GM12873 (cell line): ENCODE measurements at regions not wholly inside any gene's neighbourhood (a gene's known extent, or its start where the extent isn't known, plus 50 kb on each side); places are given as distances from the start of the nearest gene placed in this dataset.

ENCODE experiments used
- TF ChIP-seq, protein P1 (sequence below): IDR thresholded peaks from 2 replicates; pipeline ENCODE4 v1.5.1; 2012; ENCODE audit warnings: low read depth, mild to moderate bottlenecking, moderate library complexity, low read length, control low read depth; ENCODE audit not compliant: insufficient read depth; ENCODE audit errors: missing control alignments

DNA sequence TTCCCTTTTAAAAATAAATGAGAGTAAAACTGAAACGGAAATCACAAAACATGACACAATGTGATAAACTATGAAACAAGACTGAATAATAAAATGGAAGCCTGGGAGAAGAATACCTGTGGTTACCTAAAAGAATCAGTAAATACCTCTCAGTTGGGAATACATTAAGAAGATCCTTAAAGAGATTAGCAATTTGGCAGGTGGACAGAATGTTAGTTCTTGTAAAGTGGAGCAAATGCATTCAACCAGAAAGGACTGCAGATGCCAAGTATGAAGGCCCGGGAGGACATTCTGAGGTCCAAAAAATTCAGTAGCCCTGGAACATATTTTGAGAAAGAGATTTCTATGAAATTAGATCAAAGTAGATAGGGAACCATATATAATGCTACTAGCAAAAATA lies 861.3 kb upstream of the SEL1L start:
- TF ChIP-seq, protein P1, sequence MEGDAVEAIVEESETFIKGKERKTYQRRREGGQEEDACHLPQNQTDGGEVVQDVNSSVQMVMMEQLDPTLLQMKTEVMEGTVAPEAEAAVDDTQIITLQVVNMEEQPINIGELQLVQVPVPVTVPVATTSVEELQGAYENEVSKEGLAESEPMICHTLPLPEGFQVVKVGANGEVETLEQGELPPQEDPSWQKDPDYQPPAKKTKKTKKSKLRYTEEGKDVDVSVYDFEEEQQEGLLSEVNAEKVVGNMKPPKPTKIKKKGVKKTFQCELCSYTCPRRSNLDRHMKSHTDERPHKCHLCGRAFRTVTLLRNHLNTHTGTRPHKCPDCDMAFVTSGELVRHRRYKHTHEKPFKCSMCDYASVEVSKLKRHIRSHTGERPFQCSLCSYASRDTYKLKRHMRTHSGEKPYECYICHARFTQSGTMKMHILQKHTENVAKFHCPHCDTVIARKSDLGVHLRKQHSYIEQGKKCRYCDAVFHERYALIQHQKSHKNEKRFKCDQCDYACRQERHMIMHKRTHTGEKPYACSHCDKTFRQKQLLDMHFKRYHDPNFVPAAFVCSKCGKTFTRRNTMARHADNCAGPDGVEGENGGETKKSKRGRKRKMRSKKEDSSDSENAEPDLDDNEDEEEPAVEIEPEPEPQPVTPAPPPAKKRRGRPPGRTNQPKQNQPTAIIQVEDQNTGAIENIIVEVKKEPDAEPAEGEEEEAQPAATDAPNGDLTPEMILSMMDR = no peak

DNA sequence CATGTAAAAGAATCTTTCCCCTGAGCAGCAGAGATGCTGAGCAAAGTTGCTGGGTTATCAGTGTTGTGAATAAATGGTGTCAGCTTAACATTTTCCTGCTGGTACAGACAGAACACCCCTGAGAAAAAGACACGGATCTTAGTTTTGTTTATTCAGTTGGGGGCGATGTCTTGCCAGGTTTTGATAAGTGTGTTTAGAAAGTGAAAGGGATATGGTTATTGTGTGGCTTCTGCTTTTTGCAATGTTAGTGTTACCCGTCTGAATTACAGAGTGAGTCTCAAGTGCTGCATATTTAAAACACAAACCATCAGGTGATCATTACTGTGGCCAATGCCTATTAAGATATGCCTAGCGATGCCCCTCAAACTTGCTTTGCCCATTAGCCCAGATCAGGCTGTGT lies 864.6 kb upstream of the SEL1L start:
- TF ChIP-seq, protein P1 = no peak

DNA sequence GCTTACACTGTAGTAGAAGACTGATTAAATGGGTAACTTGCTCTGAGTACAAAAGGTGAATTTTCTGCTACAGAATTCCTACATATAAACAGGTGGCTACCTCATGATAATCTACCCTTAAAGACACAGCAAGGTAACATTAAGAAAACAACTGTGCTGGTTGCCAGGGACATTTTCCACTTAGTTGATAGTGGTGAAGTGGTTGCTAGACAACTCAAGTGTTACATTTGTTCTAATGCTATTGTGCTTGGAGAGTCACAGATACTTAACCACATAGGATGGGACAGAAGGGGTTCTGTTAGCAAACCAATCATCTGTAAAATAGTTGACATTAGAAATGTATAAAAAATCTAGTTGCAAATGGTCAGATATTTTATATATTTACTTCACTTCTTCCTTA lies 870.3 kb upstream of the SEL1L start:
- TF ChIP-seq, protein P1 = no peak

DNA sequence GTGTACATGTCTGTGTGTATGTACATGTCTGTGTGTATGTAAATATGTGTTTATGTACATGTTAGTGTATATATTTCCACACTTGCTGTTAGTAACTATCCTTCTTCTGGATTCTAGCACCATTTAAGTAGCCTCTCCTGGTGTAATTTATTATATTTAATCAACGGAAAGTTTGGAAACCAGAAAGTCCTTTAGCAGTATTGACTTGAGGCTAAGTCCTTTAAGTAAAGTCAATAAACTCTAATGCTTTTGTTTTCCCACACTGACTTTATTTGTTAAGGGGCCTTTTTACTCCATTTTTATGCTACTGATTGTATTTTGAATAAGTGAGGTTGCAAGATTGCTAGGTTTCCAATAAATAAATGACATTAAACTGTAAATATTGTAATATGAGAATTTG lies 876.4 kb upstream of the SEL1L start:
- TF ChIP-seq, protein P1 = no peak

DNA sequence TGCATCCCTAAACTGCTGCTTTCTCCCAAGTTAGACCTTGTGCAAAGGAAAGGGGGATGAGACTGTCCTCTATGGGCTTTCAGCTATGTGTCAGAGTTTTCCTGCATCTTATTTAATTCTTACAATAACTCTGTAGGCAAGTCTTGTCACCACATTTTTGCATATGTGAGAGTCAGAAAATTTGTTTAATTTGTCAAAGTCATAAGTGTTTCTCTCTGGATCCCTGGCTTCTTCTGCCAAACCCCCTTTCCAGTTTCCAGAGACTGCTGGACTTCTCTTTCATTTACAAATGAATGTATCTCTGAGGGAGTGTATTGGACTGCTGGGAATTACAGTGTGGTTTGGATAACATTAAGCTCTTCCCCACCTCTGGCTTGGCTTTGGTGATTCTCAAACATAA lies 877.6 kb upstream of the SEL1L start:
- TF ChIP-seq, protein P1 = no peak

DNA sequence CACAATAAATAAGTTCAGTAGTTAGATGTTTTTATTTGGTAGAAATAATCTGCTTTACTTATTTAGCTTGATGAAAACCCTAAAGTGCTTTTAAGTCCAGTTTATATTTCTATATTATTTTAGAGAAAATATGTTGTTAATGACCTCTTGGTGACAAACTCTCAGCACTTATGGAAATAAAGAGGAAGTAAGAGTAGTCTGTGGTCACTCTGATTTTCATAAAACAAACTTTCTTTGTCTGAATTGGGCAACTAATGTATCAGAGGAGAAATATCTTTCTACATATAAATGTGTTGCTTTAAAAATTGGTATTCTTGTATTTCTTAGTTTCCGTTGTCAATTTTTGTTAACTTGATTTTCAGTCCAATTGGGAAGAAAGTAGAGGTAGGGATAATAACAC lies 878.9 kb upstream of the SEL1L start:
- TF ChIP-seq, protein P1 = no peak

DNA sequence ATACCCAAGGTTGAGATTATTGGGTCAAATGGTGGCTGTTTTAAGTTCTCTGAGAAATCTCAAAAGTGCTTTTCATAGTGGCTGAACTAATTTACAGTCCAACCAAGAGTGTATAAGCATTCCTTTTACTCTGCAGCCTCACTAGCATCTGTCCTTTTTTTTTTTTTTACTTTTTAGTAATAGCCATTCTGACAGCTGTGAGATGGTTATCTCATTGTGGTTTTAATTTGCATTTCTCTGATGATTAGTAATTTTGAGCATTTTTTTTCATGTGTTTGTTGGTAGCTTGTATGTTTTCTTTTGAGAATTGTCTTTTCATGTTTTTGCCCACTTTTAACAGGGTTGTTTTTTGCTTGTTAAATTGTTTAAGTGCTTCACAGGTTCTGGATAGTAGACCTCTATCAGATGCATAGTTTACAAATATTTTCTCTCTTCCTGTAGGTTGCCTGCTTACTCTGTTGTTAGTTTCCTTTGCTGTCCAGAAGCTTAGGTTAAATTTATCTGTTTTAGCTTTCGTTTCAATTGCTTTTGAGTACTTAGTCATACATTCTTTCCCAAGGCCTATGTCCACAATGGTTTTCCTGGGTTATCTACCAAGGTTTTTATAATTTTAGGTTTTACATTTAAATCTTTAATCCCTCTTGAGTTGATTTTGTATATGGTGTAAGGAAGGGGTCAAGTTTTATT lies 881.3 kb upstream of the SEL1L start:
- TF ChIP-seq, protein P1 = no peak
